NCI-H526 treated with DMSO at 0.1 percent for 48 hours (cell line): ENCODE measurements at regions not wholly inside any gene's neighbourhood (a gene's known extent, or its start where the extent isn't known, plus 50 kb on each side); places are given as distances from the start of the nearest gene placed in this dataset.

ENCODE experiments used
- DNase-seq: peaks from one replicate; lab custom pipeline; 2025; lab: John Stamatoyannopoulos, UW

DNA sequence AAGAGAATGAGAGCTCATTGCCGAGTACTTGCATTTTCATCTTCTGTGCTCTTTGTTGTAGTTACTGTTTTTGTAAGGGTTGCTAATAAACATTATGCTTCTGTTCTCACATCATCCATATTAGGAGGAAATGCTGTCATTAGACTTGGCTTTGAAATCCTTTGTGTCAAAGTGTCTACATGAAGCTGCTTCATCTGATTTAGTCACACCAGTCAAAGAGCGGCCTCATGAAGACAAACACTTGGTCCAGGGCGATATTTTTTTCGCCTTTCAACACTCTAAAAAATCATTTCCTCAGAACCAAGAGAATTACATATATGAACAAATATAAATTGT, 105.0 kb downstream of the SPRY2 start:
- no peak for DNase-seq

DNA sequence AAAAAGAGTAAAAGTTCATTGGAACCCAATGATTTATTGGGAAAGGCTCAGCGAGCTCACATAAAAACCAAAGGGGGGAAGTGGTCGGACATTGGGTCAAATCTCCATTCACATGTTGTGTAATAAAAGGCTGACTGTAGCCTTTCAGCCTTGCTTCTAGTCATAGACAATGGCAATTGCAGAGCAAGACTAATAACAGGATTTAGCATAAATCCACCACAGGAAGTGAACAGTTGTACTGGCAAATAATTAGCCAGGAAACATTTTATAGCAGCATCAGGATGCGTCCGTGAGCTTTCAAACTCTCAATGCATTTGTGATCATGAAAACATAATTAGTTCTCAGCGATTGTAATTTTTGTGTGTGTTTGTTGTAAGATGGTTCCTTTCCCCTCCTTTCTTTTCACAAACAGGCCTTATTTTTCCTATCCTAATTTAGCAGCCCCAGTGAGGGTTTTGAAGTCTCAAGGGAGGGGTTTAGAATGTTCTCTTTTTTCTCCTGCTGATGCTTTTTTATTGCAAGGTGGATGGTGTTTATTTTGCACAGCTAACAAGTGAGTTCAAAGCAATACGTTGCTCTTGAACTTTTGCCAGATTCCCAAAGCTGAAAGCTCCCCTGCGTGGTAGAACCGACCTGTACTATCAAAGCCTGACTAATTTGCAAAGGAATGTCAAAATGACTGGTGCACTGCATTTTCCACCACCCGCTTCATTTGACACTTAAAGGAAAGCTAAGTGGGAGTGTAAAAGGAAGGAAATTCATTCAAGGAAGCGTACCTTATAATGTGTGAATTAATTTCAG, 105.6 kb downstream of the SPRY2 start:
- no peak for DNase-seq

DNA sequence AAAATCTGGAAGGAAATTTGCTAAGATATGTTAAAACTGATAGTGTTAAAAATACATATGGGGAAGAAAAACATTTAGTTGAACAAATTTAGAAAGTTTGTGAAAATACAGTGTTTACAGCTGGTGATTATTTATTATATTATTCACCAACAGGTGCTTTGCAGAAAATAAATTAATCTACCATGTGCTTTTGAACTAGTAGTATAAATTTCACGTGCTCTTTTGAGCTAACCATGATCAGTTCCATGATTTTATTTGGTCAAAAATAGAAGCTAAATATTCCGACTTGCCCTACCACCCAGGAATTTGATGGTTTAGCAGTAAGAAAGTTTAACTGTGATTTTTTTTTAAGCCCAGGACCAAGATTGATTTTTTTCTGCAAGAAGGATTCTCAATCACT, 113.3 kb downstream of the SPRY2 start:
- DNase-seq: no peak

DNA sequence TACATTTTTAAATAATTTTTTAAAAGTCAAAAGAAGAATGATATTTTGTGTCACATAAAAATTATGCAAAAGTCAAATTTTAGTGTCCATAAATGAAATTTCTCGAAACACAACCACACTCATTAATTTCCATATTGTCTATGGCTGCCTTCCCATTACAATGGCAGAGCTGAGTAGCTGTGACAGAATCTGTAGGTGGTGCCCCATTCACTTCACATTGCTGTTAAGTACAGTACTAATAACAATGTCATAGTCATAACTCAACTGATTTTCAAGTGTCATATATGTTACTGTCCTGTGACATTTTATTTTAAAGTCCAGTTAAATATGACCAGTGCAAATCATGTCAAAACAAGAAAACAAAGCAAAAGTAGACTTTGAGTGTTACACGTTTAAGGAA, 114.3 kb downstream of the SPRY2 start:
- DNase-seq: no peak

DNA sequence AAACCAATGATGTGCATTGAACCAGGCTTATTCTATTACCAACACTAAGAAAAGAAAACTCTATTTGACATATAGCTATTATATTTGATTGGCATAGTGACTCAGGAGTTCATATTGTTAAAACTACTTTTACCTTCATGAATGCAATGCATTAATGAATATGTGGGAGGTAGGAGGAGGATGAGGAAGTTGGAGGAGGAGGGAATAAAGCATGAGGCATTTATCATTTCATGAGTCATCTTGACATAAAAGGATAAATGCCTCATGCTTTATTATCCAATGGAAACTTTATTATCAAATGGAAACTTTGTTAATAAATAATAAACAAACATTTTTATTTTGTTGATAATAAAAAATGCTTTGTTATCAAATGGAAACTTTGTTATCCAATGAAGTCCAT, 116.5 kb downstream of the SPRY2 start:
- no peak for DNase-seq

DNA sequence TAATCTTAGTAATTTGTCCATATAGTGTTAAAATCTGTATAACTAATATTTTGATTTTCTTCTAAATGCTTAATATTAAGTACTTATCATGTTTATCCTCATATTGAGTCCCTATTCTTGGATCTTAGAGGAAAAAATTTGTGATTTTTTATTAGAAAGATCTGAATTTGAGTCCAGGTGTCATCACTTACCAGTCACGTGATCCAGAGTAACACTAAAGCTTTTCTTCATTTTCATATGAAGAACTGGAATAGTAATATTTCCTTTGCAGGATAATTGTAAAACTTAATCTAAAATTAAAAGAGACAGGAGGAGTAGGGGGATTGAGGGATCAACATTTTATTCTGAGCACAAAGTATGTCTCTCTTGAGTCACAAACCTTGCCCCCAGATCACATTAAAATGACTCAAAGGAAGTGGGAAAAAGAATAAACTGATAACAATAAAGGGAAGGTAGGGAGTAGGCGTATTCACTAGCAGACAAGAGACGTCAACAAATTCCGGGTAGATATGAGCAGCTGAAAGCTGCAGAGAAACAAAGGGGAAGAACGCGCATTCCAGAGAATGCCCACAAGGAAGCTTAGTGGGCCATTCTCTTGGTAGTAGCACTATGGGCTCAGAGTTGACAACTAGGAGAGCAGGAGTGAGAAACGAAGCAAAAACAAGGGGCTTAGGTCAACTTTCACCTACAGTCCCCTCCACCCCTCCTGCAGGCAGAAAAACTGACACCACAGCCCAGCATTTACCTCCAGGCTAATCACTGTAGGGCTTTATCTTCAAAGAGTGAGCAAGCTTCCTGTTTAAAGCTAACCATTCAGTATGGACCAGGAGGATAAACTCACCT, 123.1 kb downstream of the SPRY2 start:
- no peak for DNase-seq

DNA sequence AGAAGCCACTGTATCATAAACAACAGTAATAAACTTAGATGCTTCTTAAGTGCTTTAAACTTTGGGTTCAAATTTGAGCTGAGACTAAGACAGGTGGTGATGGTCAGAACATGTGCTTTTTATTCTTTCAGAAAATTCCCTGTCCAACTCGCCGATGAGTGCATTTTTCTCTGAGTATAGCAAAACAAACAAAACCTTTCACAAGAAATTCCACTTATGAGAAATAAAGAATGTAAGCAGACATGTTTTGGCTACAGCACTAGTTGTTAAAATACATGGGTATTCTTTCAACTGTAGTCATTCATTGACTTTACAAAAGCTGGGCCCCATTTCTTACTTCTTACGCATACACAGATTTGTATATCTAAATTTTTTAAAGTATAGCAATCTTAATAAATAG, 125.6 kb downstream of the SPRY2 start:
- no peak for DNase-seq

DNA sequence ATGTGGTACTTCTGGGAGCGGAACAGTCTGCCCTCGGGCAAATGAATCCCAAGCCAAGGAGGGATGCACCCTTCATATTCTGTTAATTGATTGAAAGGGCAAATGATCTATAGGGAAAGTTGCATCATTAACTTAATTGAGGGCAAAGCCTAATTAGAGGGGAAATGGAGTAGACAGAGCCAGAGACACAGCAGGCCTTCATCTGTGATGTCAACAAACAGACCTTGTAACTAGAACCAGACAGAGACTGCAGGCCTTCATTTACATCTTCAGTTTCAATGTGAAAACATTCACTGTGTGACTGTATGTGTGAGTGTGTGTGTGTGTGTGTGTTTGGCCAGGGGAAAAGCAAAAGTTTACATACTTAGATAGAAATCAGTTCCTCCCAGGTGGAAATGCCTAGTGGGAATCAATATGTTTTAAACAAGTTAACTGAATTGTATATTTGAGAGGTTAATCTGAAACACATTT, 126.4 kb downstream of the SPRY2 start:
- peak; percentile 49 for DNase-seq

DNA sequence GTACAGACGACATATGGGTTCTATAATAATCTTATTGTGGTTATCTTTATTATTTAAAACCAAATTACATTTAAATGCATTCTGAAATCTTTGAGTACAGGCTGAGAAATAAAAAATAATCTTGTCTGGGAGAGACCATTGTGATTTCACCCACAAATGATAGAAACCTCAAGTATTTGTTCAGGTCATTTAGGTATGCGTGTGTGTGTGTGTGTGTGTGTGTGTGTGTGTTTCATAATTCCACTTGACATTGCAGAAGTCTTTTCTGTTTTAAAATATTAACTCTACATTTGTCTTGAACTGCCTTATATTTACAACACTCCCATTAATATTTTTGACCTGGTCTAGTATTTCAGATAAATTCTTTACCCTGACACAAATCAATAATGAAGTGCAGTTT, 126.9 kb downstream of the SPRY2 start:
- DNase-seq: no peak

DNA sequence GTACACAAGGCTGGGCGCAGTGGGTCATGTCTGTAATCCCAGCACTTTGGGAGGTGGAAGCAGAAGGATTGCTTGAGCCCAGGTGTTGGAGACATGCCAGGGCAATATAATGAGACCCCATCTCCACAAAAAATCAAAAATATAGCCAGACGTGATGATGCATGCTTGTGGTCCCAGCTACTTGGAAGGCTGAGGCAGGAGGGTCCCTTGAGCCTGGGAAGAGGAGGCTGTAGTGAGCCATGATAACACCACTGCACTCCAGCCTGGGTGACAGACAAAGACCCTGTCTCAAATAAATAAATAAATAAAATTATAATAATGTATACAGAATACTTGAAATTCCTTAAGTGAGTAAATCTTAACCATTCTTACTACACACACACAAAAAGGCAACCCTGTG, 127.7 kb downstream of the SPRY2 start:
- no peak for DNase-seq

DNA sequence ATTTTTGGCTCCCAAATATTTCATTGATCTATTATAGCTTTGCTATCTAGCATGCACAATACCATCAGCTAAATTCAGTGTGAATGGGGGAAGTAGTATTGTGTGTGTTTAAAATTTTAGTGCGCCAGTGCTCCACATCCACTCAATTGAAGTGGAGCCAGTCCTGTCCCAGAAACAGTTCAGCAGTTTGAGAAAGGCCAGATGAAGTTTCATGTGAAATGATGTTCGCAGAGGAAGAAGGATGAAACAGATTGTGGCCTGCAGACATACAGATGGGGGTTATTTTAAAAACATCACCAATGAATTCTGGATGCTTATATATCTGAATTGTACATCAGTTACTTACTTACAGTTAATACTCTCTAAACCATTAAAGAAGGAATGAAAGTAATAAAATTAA, 129.4 kb downstream of the SPRY2 start:
- no peak for DNase-seq

DNA sequence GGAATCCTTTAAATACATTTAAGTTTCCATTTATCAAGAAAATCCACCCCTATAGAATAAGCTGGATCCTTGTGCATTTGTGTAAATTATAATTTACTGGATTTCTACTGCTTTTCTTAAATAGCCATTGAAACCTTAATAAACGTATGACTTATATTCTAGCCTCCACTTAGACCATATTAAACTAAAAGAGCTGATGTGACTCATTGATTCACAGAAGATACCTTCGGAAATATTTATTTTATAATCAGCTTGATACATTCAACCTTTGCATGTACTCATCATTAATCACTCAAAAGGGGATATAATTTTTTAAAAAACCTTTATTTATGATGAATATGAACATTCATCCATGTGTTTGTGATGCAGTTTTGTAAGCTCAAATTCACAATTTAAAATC, 136.3 kb downstream of the SPRY2 start:
- DNase-seq: no peak

DNA sequence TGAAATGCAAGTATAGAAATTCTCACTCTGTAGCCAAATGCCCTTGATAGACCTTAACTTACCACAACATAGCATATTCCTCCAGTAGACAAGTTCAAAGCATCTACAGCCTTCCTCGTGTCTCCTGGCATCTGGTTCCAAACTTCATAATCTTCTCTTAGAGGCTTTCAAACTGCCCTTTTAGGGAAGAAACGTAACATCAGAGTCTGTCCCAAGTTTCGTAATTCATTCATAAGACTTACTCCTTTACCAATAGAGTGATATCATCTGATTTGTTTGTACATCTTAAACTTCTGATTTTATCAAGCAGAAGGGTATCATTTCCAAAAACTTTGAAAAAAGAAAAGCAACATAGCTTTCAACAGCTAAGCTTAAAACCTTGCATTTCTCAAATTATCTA, 137.4 kb downstream of the SPRY2 start:
- DNase-seq: no peak

DNA sequence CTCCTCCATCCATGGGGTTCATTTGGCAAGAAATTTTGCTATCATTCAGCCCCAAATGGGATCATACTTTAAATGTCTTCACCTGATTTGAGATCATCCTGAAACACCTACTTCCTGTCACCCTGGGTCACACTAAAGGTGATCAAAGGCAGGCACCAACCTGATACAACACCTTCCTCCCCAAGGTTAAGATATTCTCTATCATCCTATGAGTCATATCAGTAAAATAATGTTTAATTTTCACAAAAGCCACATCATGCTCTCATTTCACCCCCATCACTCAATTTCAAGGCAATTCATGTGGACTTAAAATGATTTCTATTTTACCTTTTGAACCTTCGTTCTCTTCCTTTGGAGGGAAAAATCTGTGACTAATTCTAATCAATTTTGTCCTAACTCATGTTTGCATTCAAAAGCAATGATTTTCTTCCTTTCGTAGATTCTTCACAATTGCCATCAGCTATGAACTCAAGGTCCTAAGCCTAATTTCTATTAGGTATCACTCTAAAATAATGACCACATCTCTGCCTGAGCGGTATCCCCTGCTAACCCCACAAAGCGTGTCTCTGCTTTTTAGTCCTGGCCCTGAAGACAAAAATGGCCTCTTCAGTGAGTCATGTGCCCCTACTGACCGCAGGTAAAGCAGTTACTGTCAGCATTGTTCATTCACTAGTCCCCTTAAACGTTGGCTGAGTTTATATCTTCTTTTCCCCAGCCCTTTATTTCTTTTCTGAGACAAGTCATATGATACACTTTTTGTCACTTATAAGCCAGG, 139.0 kb downstream of the SPRY2 start:
- DNase-seq: no peak

DNA sequence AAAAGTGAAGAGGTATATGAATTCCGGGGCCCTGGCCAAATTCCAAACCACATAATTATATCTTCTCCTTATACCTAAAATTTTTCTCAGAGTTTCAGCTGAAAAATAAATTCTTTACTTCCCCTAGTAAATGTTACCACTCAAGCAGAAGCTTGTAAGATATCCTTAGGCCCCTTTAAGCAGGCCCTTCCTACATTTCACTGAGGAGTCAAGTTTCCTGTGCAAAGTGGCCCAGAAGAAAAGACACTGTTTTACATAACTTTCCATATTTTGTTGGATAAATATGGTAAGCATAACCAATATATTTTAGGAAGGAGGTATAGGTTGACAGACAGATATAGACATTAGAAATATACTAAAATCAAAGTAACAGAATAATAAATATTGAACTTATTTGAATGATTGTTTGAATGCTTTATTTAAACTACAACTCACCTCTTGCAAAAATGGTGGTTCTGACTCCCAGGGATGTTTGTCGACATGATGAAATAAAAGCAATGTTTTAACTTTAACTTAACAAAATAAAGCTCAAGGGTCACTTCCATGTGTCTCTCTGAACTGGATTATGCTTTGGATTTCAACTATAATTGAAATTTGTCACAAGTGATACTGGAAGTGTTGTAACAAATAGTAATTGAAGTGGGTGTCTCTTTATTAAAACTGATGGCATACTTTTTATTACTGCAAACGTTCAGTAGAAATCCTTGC, 141.2 kb downstream of the SPRY2 start:
- DNase-seq: peak; percentile 30

DNA sequence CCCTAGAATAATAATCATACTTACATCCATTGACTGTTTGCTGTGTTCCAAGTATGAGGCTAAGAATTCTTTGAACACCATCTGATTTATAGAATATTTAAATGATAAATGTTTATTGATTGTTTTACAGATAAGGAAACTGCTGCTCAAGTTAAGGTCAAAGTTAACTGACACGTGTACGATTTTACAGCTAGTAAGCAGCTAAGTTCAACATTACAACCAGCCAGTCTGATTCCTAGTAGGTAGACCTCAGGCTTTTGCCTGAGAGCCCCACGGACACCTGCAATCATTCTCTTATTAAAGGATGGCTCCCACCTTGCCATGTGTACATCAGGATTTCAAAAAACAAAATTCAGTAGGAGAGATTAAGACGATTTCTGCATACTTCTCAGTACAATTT, 141.9 kb downstream of the SPRY2 start:
- DNase-seq: no peak

DNA sequence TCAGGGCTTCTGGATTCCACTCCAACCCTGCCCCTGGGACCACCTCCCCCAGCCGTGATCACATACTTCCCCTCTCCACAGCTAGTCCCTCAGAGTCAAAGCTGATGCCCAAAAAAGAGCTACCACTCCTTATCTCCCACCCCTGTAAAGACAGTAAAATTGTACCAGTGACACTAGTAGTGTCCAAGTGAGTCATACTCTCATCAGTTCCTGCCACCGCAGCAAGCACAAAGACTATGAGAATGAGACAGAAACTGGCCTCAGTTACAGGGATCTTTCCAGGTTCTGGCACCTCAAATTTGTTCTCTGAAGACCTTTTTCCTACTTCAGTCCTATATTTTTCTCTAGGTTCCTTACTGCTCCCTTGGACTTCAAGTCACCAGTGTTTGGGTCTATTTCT, 144.2 kb downstream of the SPRY2 start:
- no peak for DNase-seq

DNA sequence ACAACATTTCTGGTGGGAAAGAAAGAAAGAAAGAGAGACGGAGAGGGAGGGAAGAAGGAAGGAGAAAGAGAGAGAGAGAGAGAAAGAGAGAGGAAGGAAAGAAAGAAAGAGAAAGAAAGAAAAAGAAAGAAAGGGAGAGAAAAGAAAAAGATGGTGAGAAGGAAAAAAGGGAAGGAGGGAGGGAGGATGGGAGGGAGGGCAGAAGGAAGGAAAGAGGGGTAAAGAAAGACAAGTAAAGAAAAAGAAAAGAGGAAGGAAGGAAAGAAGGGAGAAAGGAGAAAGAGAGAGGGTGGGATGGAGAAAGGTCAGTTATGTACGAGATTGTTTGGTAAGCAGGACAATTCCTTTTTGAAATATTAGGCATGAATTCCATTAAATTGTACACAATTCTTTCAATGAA, 145.3 kb downstream of the SPRY2 start:
- no peak for DNase-seq

DNA sequence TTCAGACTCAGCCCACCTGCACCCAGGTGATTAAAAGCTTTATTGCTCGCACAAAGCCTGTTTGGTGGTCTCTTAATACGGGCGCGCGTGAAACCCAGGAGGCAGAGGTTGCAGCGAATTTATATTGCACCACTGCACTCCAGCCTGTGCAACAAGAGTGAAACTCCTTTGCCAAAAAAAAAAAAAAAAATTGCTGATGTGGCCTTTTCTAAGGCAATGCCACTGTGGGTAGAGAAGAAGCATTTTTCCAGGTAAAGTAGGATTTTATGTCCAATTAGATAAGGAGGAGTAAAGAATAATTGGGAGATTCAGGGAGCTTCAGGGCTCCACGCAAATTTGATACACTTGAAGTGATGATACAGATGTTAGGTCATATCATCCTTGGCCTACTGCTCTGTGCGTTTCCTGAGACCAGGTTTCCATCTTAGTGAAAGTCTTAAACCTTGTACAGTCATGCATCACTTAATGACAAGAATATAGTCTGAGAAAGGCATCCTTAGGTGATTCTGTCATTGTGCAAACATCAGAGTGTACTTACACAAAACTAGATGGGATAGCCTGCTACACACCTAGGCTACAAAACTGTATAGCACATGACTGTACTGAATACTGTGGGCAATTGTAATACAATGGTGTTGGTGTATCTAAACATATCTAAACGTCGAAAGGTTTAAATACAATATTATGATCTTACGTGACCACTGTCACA, 150.9 kb downstream of the SPRY2 start:
- DNase-seq: no peak

DNA sequence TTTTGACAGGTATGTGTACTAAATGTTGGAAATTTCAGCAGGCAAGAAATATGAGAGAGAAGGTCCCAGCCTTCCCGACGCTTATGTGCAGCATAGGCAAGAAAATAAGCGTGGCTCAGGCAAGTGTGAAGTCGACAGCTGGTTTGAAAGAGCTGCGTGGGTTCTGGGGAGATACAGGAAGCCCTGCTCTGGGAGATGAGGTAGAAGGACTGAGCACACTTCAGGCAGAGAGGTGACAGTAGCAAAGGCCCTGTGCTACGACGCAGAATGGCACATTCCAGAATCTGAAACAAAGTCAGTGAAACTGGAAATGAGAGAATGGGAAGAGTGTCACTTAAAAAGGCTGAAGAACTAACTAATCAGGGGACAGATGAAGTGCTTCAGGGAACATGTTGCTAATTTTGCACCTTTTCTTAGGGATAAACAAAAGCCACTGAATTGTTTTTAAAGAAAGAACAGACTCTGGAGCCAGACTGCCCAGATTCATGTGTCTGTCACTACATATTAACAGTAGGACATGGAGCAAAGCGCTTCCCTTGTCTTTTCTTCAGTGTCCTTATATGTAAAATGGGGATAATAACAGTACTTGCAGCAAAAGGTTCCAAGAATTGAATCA, 160.1 kb downstream of the SPRY2 start:
- no peak for DNase-seq

DNA sequence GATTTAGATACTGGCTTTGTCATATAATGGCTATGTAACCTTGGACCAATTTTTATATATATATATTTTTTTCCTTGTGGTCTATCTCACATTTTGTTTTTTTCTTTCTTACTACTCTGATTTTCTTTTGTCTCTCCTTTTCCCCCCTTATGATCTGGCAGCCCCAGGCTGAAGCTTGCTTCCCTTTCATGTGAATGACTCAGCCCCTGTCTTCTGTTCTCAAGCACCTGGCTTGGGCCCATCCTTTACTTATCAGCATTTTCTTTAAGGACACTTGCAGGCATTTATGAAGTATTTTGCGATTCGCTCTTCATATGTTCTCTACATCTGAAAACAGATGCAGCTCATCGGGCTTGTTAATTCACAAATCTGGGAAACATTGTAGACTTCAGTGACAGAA, 163.6 kb downstream of the SPRY2 start:
- no peak for DNase-seq
